ENCODE measurements at regions not wholly inside any gene's neighbourhood (a gene's known extent, or its start where the extent isn't known, plus 50 kb on each side); places are given as distances from the start of the nearest gene placed in this dataset.
A peak's percentile ranks its signal among the peaks of the same experiment; 100 is the strongest.
"Not testable (repeated sequence)": the region's sequence is repeated elsewhere in the genome, so short reads cannot be mapped to it uniquely, and the experiment has no call there.

DNA sequence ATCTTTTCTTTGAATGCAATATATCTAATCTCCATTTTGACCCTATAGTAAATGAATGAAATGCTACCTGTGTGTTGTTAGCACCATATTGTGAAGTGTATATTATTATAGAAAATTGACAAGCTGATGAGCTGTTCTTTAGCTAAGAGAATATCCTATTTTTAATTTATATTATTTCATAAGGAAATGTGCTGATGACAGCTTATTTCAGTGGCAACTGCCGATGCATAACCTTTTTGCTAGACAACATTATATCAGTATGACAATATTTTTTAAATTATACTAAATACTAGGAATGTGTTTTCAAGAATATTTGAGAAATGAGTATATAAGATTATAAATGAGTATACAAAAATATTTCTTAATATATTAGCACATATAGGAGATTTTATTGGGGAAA, 573.1 kb downstream of the ZNF608 start:
- Mint-ChIP-seq H3K9me3 (peaks cover 0 to 11% of the 10 kb centered on the region in 2 donors), H3K36me3 (no peaks in the 10 kb centered on the region), H3K27ac (no peak overlapping the region)
- ATAC-seq, result no peak
- DNase-seq (ENCODE audit: low spot score in 2 of 2), result no peak

- ATAC-seq, result no peak
- Mint-ChIP-seq H3K27ac (no peak overlapping the region), H3K9me3 (peaks cover 3 to 16% of the 10 kb centered on the region in 2 donors), H3K36me3 (no peaks in the 10 kb centered on the region)
- no peak for DNase-seq (ENCODE audit: low spot score in 2 of 2)
Observed at GRCh38 chr5:124172389-124173003, 573.9 kb downstream of the ZNF608 start.

DNA sequence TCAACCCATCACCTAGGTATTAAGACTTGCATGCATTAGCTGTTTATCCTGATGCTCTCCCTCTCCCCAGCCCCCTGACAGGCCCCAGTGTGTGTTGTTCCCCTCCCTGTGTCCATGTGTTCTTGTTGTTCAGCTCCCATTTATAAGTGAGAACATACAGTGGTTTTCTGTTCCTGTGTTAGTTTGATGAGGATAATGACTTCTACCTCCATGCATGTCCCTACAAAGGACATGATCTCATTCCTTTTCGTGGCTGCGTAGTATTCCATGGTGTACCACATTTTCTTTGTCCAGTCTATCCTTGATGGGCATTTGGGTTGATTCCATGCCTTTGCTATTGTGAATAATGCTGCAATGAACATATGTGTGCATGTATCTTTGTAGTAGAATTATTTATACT, 578.3 kb downstream of the ZNF608 start:
- H3K27ac Mint-ChIP-seq; H3K36me3 Mint-ChIP-seq; DNase-seq (ENCODE audit: low spot score in 2 of 2); ATAC-seq: not testable (repeated sequence)
- peaks cover 9 to 16% of the 10 kb centered on the region in 2 donors for H3K9me3 Mint-ChIP-seq

- Mint-ChIP-seq H3K36me3 (no peaks in the 10 kb centered on the region), H3K27ac (no peak overlapping the region), H3K9me3 (peaks cover 6 to 10% of the 10 kb centered on the region in 2 donors)
- DNase-seq (ENCODE audit: low spot score in 2 of 2), result no peak
- ATAC-seq, result no peak
Observed at GRCh38 chr5:124162767-124163532, 583.5 kb downstream of the ZNF608 start.

GRCh38 chr5:124161266-124161665, 585.2 kb downstream of the ZNF608 start:
- ATAC-seq (no peak), DNase-seq (ENCODE audit: low spot score in 2 of 2) (no peak)
- Mint-ChIP-seq H3K27ac (no peak overlapping the region), H3K9me3 (peaks cover 5 to 10% of the 10 kb centered on the region in 2 donors), H3K36me3 (no peaks in the 10 kb centered on the region)

DNA sequence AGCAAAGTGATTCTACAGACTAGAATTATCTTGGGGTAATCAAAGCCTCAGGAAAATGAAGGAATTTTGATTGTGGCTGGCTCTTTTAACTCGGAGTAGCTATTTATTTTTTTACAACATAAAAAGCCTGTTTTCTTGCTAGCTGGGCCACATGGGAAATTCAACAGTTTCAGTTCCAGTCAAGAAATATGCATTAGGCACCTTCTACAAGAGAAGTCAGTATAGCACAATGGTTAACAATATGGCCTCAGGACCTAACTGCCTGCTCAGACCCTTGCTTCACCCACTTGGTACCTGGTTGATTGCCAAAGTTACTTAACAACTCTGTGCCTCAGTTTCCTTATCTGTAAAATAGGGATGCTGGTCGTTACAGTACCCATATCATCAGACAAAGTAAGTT, 586.2 kb downstream of the ZNF608 start:
- ATAC-seq (no peak), DNase-seq (ENCODE audit: low spot score in 2 of 2) (no peak)
- Mint-ChIP-seq H3K27ac (no peak overlapping the region), H3K9me3 (peaks cover 8 to 14% of the 10 kb centered on the region in 2 donors), H3K36me3 (no peaks in the 10 kb centered on the region)

GRCh38 chr5:124157320-124157719, 589.1 kb downstream of the ZNF608 start:
- DNase-seq (ENCODE audit: low spot score in 2 of 2), result no peak
- no peaks in the 10 kb centered on the region for H3K36me3 Mint-ChIP-seq
- no peak for ATAC-seq
- peaks cover 17 to 20% of the 10 kb centered on the region in 2 donors for H3K9me3 Mint-ChIP-seq
- peak overlapping the region in 1 of 2 donors; percentile 60 for H3K27ac Mint-ChIP-seq

- no peak overlapping the region for H3K27ac Mint-ChIP-seq
- ATAC-seq, result no peak
Observed at GRCh38 chr5:124156415-124156996, 589.9 kb downstream of the ZNF608 start.

DNA sequence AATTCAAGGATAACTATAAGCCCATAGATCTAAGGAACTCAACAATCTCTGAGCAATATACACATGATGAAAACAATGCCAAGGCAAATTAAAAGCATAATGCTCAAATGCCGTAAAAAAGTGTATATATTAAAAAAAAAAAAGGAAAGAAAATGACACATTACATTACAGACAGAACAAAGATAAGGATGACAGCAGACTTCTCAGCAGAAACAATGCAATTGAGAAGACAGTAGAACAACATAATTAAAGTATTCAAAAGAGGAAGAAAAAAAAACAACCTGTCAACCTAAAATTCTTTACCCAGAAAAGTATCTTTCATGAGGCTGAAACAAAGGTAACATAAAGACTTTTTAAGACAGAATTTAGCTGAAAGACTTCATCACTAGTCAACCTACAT, 591.7 kb downstream of the ZNF608 start:
- no peak for ATAC-seq
- Mint-ChIP-seq H3K27ac (no peak overlapping the region), H3K9me3 (peaks cover 26 to 31% of the 10 kb centered on the region in 2 donors), H3K36me3 (no peaks in the 10 kb centered on the region)
- DNase-seq (ENCODE audit: low spot score in 2 of 2), result no peak

More at GRCh38 chr5:124156415-124156996, 589.9 kb downstream of the ZNF608 start:
- H3K9me3 Mint-ChIP-seq, result peaks cover 17% of the 10 kb centered on the region in 2 donors
- H3K36me3 Mint-ChIP-seq, result no peaks in the 10 kb centered on the region
- no peak for DNase-seq (ENCODE audit: low spot score in 2 of 2)

- H3K36me3 Mint-ChIP-seq, result no peaks in the 10 kb centered on the region
Observed at GRCh38 chr5:124153588-124153987, 592.9 kb downstream of the ZNF608 start.

GRCh38 chr5:124148574-124148973, 597.9 kb downstream of the ZNF608 start:
- Mint-ChIP-seq H3K27ac (no peak overlapping the region), H3K9me3 (peaks cover 10 to 29% of the 10 kb centered on the region in 2 donors), H3K36me3 (no peaks in the 10 kb centered on the region)
- ATAC-seq (no peak), DNase-seq (ENCODE audit: low spot score in 2 of 2) (no peak)

More at GRCh38 chr5:124153588-124153987, 592.9 kb downstream of the ZNF608 start:
- ATAC-seq, result no peak
- peaks cover 26 to 31% of the 10 kb centered on the region in 2 donors for H3K9me3 Mint-ChIP-seq
- no peak overlapping the region for H3K27ac Mint-ChIP-seq
- no peak for DNase-seq (ENCODE audit: low spot score in 2 of 2)

DNA sequence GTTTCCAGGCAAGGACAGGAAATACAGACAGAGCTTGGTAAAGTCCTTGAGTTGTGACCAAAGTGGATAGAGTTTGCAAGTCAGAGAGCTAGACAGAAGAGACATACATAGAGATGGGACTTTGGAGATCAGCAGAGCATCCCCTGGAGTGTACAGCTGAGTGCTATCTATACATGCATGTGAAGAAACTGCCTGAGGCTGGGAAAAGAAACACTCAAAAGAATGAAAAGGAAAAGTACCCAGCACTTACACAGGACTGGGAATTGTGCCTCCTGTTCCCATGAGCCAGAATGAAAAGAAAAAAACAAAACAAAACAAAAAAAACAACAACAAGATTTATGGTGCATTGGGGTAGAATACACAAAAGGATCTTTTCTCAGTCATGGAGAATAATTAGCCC, 606.4 kb downstream of the ZNF608 start:
- Mint-ChIP-seq H3K27ac (no peak overlapping the region), H3K9me3 (peaks cover 12 to 18% of the 10 kb centered on the region in 2 donors), H3K36me3 (no peaks in the 10 kb centered on the region)
- DNase-seq (ENCODE audit: low spot score in 2 of 2) (no peak), ATAC-seq (no peak)

- Mint-ChIP-seq H3K36me3 (no peaks in the 10 kb centered on the region), H3K9me3 (peaks cover 12 to 18% of the 10 kb centered on the region in 2 donors), H3K27ac (no peak overlapping the region)
- ATAC-seq (no peak), DNase-seq (ENCODE audit: low spot score in 2 of 2) (no peak)
Observed at GRCh38 chr5:124139477-124139876, 607.0 kb downstream of the ZNF608 start.

GRCh38 chr5:124136609-124137008, 609.8 kb downstream of the ZNF608 start:
- Mint-ChIP-seq H3K36me3 (no peaks in the 10 kb centered on the region), H3K27ac (no peak overlapping the region), H3K9me3 (peaks cover 10 to 12% of the 10 kb centered on the region in 2 donors)
- ATAC-seq (no peak), DNase-seq (ENCODE audit: low spot score in 2 of 2) (no peak)

DNA sequence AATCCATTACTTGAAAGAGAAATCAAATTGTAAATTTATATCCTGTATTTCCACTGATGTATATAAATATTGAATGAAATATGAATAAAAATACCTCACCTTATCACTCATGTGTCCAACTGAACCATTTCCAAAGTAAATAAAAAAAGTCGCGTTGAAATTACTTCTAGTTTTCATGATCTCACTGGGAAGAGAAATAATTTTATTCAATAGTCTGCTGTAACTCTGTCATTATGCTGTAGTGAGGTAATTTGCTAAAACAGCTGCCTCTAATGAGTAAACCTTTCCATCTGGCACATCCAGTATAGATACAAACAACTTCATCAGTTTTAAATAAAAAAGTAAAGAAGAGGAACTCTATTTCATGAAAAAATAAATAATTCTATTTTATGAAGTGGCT, 611.5 kb downstream of the ZNF608 start:
- Mint-ChIP-seq H3K36me3 (no peaks in the 10 kb centered on the region), H3K27ac (no peak overlapping the region), H3K9me3 (peaks cover 7 to 10% of the 10 kb centered on the region in 2 donors)
- DNase-seq (ENCODE audit: low spot score in 2 of 2) (no peak), ATAC-seq (no peak)

DNA sequence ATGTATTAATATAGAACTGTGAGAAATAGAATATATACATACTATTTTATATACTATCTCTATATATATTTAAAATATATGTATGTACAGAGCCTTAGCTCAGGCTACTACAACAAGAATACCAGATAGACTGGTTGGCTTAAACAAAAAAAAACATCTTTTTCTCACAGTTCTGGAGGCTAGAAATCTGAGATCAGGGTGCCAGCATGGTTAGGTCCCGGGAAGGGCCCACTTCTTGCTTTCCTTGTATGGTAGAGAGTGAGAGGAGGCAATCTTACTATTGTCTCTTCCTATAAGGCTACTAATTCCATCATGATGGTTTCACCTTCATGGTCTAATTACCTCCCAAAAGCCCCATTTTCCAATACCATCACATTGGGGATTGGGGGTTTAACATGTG, 613.0 kb downstream of the ZNF608 start:
- H3K9me3 Mint-ChIP-seq, result peaks cover 3 to 6% of the 10 kb centered on the region in 2 donors
- H3K27ac Mint-ChIP-seq, result no peak overlapping the region
- no peaks in the 10 kb centered on the region for H3K36me3 Mint-ChIP-seq
- DNase-seq (ENCODE audit: low spot score in 2 of 2) (no peak), ATAC-seq (no peak)

DNA sequence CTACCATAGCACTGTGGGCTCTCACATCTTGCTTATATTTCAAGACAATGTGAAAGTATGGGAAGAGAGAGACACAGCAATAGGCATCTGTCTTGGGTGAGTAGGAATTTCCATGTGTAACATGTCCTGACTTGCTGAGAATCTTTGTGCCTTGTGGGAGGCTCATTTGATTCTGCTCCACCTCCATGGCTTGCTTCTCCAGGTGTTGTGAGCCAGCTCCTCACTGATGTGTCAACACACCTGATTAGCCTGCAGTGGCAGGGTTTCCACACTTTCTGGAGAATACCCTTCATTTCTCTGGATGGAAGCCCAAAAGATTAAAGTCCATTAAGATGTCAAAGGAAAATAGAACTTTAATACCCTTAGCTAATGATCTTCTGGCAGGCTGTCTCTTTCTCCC, 613.6 kb downstream of the ZNF608 start:
- Mint-ChIP-seq H3K36me3 (no peaks in the 10 kb centered on the region), H3K9me3 (peaks cover 0 to 5% of the 10 kb centered on the region in 2 donors), H3K27ac (no peak overlapping the region)
- no peak for ATAC-seq
- no peak for DNase-seq (ENCODE audit: low spot score in 2 of 2)
